ENCODE measurements at regions not wholly inside any gene's neighbourhood (a gene's known extent, or its start where the extent isn't known, plus 50 kb on each side); places are given as distances from the start of the nearest gene placed in this dataset.

GRCh38 chr5:3252235-3252634, 343.4 kb upstream of the IRX1 start:
- DNase-seq: no peak
- H3K4me1 Mint-ChIP-seq: no peaks in the 10 kb centered on the region
- H3K36me3 Mint-ChIP-seq (ENCODE audit: low read depth): no peaks in the 10 kb centered on the region
- H3K9me3 Mint-ChIP-seq: no peaks in the 10 kb centered on the region
- peaks cover 24% of the 10 kb centered on the region for H3K27me3 Mint-ChIP-seq (ENCODE audit: low read depth, poor library complexity)
- H3K4me3 Mint-ChIP-seq: no peak overlapping the region
- TF ChIP-seq CTCF (IDR thresholded peaks at IDR 0.05): no peak
- H3K27ac Mint-ChIP-seq: no peak overlapping the region

- TF ChIP-seq CTCF (IDR thresholded peaks at IDR 0.05): no peak
- DNase-seq: no peak
- Mint-ChIP-seq H3K27ac (no peak overlapping the region), H3K36me3 (ENCODE audit: low read depth) (no peaks in the 10 kb centered on the region), H3K9me3 (no peaks in the 10 kb centered on the region), H3K27me3 (ENCODE audit: low read depth, poor library complexity) (peaks cover 27% of the 10 kb centered on the region), H3K4me3 (no peak overlapping the region), H3K4me1 (no peaks in the 10 kb centered on the region)
Observed at GRCh38 chr5:3251784-3252183, 343.8 kb upstream of the IRX1 start.

- Mint-ChIP-seq H3K4me1 (no peaks in the 10 kb centered on the region), H3K4me3 (no peak overlapping the region), H3K9me3 (peaks cover 1% of the 10 kb centered on the region), H3K36me3 (ENCODE audit: low read depth) (no peaks in the 10 kb centered on the region), H3K27ac (no peak overlapping the region), H3K27me3 (ENCODE audit: low read depth, poor library complexity) (peaks cover 23% of the 10 kb centered on the region)
- TF ChIP-seq CTCF (IDR thresholded peaks at IDR 0.05): no peak
- no peak for DNase-seq
Observed at GRCh38 chr5:3249401-3249800, 346.2 kb upstream of the IRX1 start.

- no peak for TF ChIP-seq CTCF (IDR thresholded peaks at IDR 0.05)
- Mint-ChIP-seq H3K27ac (no peak overlapping the region), H3K4me1 (peaks cover 5% of the 10 kb centered on the region), H3K36me3 (ENCODE audit: low read depth) (no peaks in the 10 kb centered on the region), H3K4me3 (no peak overlapping the region), H3K9me3 (peaks cover 51% of the 10 kb centered on the region), H3K27me3 (ENCODE audit: low read depth, poor library complexity) (peaks cover 17% of the 10 kb centered on the region)
- no peak for DNase-seq
Observed at GRCh38 chr5:3237276-3237868, 358.3 kb upstream of the IRX1 start.

GRCh38 chr5:3234566-3234965, 361.1 kb upstream of the IRX1 start:
- Mint-ChIP-seq H3K4me1 (peaks cover 5% of the 10 kb centered on the region), H3K27ac (no peak overlapping the region), H3K9me3 (peaks cover 32% of the 10 kb centered on the region), H3K27me3 (ENCODE audit: low read depth, poor library complexity) (peaks cover 19% of the 10 kb centered on the region), H3K36me3 (ENCODE audit: low read depth) (no peaks in the 10 kb centered on the region), H3K4me3 (no peak overlapping the region)
- TF ChIP-seq CTCF (IDR thresholded peaks at IDR 0.05): no peak
- no peak for DNase-seq

- Mint-ChIP-seq H3K27me3 (ENCODE audit: low read depth, poor library complexity) (peaks cover 17% of the 10 kb centered on the region), H3K4me3 (no peak overlapping the region), H3K9me3 (peaks cover 12% of the 10 kb centered on the region), H3K27ac (no peak overlapping the region), H3K4me1 (peaks cover 2% of the 10 kb centered on the region), H3K36me3 (ENCODE audit: low read depth) (no peaks in the 10 kb centered on the region)
- DNase-seq: no peak
- no peak for TF ChIP-seq CTCF (IDR thresholded peaks at IDR 0.05)
Observed at GRCh38 chr5:3230941-3231340, 364.7 kb upstream of the IRX1 start.
